Mononuclear cell (primary cell): ENCODE measurements at regions not wholly inside any gene's neighbourhood (a gene's known extent, or its start where the extent isn't known, plus 50 kb on each side); places are given as distances from the start of the nearest gene placed in this dataset.

Source experiments
- H3K27me3 ChIP-seq: 2 replicates; pipeline ENCODE4 v1.6.0; 2011; ENCODE audit warnings: low read length, control low read depth; ENCODE audit not compliant: insufficient read depth
- H3K4me1 ChIP-seq: 2 replicates; pipeline ENCODE4 v1.5.1; 2011; ENCODE audit warnings: mild to moderate bottlenecking, low read length, control low read depth; ENCODE audit not compliant: insufficient read depth
- H3K4me3 ChIP-seq: 2 replicates; pipeline ENCODE4 v1.5.1; 2011; ENCODE audit warnings: mild to moderate bottlenecking, low read length, moderate library complexity
- H3K9me3 ChIP-seq: 2 replicates; pipeline ENCODE4 v1.5.1; 2011; ENCODE audit warnings: low read depth, mild to moderate bottlenecking, control low read depth, low read length

DNA sequence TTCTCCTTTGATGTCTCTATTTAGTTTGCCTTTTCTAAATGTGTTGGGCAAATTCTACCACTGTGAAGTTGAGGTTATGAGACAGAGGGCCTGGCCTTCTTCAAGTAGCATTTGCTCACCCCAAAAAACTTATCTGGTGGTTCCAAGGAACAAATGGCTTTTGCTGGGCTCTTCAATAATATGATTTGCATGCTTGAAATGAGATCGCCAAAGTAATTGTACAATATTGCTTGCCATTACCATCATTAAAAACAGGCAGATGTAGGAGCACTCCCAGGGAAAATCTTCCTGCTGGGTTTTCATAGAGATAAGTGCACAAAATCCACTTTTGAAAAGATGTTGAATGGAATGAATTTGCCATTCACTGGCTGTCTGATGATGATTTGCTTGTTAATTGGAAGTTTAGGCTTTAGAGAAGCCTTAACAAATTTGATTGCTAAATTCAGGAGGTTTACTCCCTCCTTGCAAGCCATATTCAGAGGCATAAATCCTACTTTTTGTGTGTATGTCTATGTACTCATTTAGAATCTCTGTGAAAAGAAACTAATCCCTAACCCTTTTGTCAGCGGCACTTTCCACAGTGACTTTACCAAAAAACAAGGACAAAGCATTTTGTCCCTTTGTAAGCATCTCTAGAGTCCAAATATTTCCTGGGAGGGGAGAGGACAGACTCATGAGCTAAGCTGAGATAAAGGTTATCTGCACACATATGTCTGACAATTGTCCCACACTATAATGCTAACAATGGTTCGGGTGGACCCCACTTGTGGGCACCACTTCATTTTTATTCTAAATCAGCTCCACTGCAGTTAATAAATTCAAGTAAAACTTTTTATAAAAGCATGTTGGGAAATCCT, 240.8 kb upstream of the PIK3C3 start:
- H3K9me3 ChIP-seq, result no peaks in the 10 kb centered on the region
- H3K4me1 ChIP-seq, result no peaks in the 10 kb centered on the region
- H3K27me3 ChIP-seq, result no peaks in the 10 kb centered on the region
- H3K4me3 ChIP-seq, result no peak overlapping the region

DNA sequence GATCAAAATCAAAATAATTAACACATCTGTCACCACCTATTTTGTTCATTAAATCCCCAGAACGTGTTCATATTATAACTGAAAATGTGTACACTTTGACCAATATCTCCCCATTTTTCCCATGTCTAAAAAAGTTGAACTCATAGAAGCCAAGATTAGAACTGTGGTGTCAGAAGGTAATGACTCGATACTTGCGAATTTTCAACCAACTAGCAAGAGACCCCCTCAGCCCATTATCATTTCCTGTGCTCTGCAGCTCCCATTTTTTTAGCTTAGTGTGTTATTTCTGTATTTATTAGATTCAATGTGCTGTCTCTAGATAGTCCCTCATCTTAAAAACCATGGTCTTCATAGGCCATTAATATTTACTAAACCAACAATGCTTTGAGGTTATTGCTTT, 248.7 kb upstream of the PIK3C3 start:
- H3K9me3 ChIP-seq, result no peaks in the 10 kb centered on the region
- no peak overlapping the region for H3K4me3 ChIP-seq

DNA sequence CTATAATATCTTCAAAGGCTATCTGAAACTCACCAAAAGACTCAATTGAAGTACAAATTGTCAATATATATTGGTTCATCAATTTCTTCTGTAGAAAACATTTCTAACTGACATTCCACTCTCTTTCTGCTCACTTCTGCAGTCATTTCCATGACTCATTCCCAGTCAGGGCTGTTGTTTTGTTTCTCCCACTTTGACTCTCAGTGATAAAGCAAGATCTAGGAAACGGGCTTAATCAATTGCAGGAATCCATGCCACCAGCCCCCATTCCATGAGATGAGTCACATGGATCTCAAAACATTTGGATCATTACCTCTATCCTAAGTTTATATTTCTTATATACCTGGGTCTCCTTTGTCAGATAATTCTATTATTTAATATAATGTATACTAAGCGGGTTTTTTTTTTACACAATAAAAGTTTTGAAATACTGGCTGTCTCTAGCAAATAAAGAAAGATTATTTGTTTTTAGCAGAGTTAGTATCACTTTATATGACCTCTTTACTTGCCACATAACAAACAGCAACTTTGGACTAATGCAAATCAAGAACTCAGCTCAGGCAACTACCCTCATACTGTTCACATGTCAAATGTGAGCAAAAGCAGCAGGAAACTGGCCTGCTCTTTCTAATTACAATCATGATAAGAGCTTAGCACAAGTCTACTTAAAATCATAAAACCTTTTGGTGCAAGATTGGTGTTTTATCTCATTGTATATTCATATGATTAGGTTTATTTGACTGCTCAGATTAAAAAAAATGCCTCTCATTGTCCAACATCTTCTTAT, 251.1 kb upstream of the PIK3C3 start:
- Histone ChIP-seq H3K4me3 (no peak overlapping the region), H3K4me1 (no peaks in the 10 kb centered on the region), H3K27me3 (no peaks in the 10 kb centered on the region), H3K9me3 (no peaks in the 10 kb centered on the region)

More for the DNA sequence above, 248.7 kb upstream of the PIK3C3 start:
- no peaks in the 10 kb centered on the region for H3K27me3 ChIP-seq
- no peaks in the 10 kb centered on the region for H3K4me1 ChIP-seq

DNA sequence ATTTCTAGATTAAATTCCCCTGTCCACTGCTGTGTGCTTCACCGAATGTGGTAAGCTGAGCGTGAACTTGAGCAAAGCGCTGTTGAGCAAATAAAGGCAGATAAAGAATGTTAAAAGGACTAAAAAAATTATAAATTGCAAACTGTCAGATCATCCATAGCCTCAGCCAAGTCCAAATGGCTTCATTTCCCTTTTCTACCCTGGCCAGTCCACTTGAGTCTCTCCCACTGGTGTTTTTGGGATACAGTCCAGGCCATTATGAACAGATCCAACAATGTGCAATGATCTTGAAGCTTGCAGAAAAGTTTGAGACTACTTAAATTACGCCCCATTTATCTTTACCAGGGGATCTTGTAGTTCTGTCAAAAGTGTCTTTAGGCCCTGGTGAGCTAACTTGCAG, 254.6 kb upstream of the PIK3C3 start:
- Histone ChIP-seq H3K27me3 (no peaks in the 10 kb centered on the region), H3K4me1 (no peaks in the 10 kb centered on the region), H3K4me3 (no peak overlapping the region), H3K9me3 (no peaks in the 10 kb centered on the region)

DNA sequence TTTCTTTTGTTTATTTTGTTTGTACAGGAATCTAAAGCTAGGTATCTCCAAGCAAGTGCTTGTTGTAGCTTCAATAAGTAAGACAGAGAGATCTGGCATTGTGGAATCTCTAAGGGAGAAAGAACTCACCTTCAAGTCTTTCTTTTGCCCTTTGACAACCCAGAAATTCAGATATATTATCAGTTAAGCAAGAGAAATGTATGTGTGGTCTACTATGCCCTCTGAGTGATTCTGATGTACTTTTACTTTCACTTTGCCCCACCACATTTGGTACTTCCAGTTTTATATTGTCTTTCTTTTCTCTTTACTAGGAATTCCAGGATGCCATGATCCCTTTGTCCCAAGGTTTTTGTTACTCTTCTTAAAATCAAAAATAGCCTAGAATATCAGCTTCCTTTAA, 259.6 kb upstream of the PIK3C3 start:
- Histone ChIP-seq H3K4me3 (no peak overlapping the region), H3K4me1 (no peaks in the 10 kb centered on the region), H3K9me3 (no peaks in the 10 kb centered on the region), H3K27me3 (no peaks in the 10 kb centered on the region)

DNA sequence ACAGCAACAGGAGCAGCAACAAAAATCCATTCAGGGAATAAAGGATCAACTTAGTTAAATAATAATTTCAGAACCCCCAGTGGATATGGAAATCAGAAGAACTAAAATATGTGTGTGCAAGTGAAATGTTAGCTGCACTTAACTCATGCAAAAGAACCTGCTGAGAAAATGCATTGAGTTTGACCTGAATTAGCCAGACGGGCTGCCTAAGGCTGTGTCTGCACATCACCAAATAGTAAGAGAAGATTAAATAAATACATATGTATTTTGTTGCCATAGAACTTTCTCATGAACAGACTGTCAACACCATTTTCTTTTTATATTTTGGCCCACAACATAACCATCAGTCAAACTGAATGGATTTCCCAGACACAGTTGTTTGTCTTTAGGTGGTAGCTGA, 262.0 kb upstream of the PIK3C3 start:
- Histone ChIP-seq H3K4me1 (no peaks in the 10 kb centered on the region), H3K9me3 (no peaks in the 10 kb centered on the region), H3K27me3 (no peaks in the 10 kb centered on the region), H3K4me3 (no peak overlapping the region)

DNA sequence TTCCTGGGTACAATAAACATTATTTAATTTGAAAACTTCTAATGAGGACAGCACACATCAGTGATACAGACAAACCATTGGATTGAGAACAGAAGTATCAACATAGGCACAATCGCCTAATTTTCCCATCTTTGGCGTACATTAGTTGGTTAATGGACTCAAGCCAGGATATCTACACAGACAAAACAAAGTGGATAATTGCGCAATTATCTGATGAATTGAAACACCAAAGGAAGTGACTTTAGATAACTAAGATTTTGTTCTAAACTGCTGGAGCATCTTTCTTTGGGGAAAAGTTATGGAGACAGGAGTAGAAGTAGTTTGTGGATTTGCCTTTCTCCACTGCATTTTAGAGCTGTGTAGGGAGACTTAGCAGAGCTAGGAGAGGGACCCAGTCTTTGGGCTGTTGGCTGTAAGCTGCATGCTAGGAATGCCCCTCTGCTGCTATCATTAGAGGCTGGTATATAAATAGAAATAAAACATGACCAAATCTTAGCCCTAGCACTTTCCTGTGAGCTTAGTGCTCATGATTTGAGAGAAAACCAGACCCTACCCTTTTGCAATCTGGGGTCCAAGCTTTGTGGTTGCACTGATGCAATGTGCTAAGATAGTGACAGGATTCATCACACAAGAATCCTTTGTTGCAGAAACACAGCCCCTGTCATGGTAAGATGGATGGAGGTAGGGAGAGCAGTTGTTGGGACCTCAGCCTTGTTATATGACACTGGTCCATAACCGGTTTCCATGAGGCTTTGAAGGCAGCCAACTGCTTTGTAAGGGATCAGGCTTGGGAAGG, 264.5 kb upstream of the PIK3C3 start:
- Histone ChIP-seq H3K4me1 (no peaks in the 10 kb centered on the region), H3K27me3 (no peaks in the 10 kb centered on the region), H3K4me3 (no peak overlapping the region), H3K9me3 (no peaks in the 10 kb centered on the region)

DNA sequence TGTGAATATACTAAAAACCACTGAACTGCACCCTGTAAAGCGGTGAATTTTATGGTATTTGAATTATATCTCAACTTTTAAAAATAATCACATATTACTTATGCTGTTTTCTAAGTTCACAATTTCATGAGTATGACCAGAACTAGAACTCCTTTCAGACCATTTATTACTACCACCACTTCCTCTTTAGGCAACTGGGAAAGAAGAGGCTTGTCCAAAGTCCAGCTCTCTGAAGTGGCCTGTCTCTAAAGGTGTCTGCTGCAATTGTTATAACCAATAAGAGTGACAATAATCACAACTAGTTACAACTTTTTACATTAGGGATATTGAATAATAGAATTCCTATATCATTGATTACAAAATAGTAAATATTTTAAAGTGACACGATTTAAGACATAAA, 267.9 kb upstream of the PIK3C3 start:
- no peaks in the 10 kb centered on the region for H3K27me3 ChIP-seq
- no peak overlapping the region for H3K4me3 ChIP-seq
- H3K9me3 ChIP-seq, result no peaks in the 10 kb centered on the region
- H3K4me1 ChIP-seq, result no peaks in the 10 kb centered on the region

DNA sequence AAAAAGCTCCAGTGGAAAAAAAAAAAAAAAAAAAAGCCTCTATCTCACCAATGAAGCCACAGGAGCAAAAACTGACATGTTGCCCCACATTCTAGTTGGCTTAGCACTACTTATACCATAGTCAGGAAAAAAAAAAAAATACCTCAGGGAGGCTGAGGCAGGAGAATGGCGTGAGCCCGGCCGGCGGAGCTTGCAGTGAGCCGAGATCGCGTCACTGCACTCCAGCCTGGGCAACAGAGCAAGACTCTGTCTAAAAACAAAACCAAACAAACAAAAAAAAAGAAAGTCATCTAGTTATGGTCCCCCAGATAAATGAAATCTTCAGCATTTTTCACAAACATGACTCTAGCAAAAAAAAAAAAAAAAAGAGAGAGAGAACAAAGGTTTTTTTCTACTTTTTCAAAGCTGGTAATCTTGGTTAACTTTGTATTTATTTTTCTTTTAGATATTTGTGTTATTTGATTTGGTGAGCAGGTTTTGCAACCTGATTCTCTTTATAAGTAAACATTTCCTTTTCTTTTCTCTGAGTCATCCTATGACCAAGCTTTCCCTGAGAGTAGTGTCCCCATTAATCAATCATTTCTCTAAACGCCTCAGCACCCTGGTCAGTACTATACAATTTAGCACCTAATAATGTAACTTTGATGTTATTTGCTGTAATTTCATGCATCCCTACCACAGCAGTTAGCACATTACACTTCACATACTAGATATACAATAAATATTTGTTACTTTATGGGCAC, 273.7 kb upstream of the PIK3C3 start:
- H3K9me3 ChIP-seq, result no peaks in the 10 kb centered on the region
- H3K4me3 ChIP-seq, result no peak overlapping the region
- H3K4me1 ChIP-seq, result no peaks in the 10 kb centered on the region
- H3K27me3 ChIP-seq, result no peaks in the 10 kb centered on the region

DNA sequence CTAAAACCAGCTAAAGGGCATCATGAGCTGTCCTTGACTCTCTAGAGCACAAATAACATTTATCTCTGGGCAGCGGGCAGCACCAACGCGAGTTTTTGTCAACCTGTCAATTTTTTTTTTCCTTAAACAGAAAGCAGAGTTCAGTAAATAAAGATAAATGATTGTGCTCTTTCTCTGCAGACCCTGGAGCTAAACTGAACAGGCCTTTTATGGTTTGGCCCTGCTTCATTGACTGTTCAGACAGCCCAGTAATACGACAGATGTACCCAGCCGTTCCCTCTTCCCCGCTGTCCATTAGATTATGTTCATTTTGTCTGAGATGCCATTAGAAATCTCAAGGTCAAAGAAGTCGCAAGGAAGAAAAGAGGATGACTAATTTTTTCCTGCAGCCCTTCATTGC, 280.5 kb upstream of the PIK3C3 start:
- Histone ChIP-seq H3K9me3 (no peaks in the 10 kb centered on the region), H3K27me3 (no peaks in the 10 kb centered on the region), H3K4me1 (no peaks in the 10 kb centered on the region), H3K4me3 (no peak overlapping the region)

DNA sequence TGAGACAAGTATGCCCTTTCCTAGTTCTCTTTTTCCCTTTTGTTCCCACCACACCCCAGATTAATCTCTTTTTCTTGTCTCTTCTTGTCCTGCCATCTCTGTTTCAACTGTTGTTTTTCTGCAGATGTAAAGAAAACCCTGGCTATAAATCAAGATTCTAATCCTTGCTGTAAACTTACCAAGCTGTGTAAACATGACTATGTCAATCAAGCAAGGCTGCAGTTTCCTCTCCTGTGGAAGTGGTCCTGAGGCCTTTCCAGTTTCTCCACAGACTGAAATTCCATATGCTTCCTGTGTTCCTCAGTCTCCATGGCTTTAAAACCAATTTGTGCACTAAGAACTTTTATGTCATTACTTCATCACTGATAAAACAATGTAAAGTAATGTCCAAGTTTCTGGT, 288.8 kb upstream of the PIK3C3 start:
- no peaks in the 10 kb centered on the region for H3K4me1 ChIP-seq
- H3K27me3 ChIP-seq, result no peaks in the 10 kb centered on the region
- no peaks in the 10 kb centered on the region for H3K9me3 ChIP-seq
- no peak overlapping the region for H3K4me3 ChIP-seq

DNA sequence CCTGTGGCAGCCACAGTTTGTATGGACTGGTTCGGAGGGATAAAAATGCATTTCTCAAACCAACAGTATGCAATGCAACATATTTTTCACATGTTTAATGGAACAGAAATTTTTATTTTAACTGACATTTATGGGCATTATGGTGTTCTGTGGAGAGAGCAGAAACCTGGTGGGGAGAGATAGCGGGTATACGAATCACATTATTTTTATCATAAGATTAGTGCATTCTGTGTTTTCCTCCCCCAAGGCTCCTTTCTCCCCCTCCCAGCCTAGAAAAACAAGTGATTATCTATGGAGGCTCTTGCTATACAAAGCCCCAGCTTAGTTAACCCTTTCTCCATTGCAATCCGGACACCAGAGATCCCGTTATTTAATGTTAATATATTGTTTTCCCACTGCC, 289.8 kb upstream of the PIK3C3 start:
- no peak overlapping the region for H3K4me3 ChIP-seq
- H3K4me1 ChIP-seq, result no peaks in the 10 kb centered on the region
- H3K9me3 ChIP-seq, result no peaks in the 10 kb centered on the region
- H3K27me3 ChIP-seq, result no peaks in the 10 kb centered on the region

DNA sequence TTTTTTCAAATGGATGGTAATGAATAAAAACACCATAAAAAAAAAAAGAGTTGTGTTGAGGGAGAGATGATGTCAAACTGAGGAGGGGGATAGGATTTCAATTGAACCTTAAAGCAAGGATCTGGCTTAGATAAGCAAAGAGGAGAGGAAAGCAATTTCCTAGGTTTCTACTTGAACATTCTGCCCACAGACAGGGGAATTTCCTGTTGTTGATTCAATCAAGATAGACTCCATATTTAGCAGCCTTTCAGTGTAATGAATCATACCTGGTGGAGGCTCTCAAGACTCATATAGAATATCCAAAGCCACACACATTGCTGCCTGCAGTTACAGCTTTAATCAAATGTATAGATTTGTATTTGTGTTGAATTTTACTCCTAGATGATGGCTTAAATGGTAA, 294.4 kb upstream of the PIK3C3 start:
- Histone ChIP-seq H3K27me3 (no peaks in the 10 kb centered on the region), H3K4me3 (no peak overlapping the region), H3K4me1 (no peaks in the 10 kb centered on the region), H3K9me3 (no peaks in the 10 kb centered on the region)

DNA sequence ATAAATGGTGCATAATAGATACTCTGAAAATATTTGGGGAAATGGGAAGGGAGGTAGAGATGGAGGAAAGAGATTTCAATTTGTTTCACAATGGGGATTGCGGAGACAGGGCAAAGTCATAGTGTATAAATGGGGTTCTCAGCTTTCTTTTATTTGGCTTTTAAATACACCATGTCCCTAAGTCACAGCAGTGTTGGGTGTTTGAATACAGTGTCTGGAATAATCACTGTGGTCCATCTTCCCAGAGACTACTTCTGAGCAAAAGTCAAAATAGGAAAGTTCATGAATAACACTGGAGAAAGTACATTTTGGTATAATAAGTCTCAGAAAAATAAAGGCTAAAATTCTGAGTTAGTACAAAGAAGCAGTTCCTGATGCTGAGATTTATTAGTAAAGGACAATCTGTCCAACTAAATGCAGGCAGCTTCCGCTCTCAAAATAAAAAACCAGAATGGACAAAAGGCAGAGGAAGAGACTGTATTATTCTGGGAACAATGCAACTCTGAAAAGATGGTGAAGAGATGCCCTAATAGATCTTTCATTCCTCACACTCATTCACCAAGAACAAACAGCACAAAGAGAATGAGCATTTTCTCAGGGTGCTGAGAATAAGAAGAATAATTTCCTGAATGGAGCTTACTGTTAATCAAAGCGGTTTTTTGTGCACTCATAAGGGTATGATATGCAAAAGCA, 295.4 kb upstream of the PIK3C3 start:
- Histone ChIP-seq H3K4me3 (no peak overlapping the region), H3K4me1 (no peaks in the 10 kb centered on the region), H3K27me3 (no peaks in the 10 kb centered on the region), H3K9me3 (no peaks in the 10 kb centered on the region)
